ENCODE measurements at regions not wholly inside any gene's neighbourhood (a gene's known extent, or its start where the extent isn't known, plus 50 kb on each side); places are given as distances from the start of the nearest gene placed in this dataset.

DNA sequence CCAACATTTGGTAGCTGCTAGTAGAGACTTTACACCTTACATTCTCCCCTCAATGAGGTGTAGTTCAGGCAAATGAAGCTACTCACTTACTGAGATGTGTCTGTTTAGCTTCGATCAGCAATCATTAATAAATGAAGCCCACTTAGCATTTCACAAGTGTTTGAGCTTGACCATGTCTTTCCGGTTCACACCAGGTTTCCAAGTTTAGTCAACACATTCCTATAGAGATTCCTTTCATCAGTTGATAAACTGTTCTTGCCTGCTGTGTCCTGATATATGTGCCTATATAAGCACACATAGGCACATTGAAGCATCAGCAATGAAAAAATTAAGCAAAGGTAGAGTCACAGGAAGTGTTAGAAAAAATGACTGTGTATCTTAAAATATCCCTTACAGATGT, 150.0 kb downstream of the BTBD3 start:
- no peak for FAIRE-seq
- no peak overlapping the region for H3K9ac ChIP-seq (replicated peaks in 1 of 4; ENCODE audit: extremely low read depth in 1 of 4, low read depth in 3 of 4, low read length in 3 of 4)
- H3K36me3 ChIP-seq (ENCODE audit: control insufficient read depth in 2 of 4, insufficient read depth in 4 of 4, low read length in 3 of 4): no peaks in the 10 kb centered on the region
- TF ChIP-seq POLR2A (IDR thresholded peaks at IDR 0.05; ENCODE audit: control extremely low read depth in 1 of 2, low read depth in 2 of 2, low read length in 2 of 2): no peak
- TF ChIP-seq CBX8 (IDR thresholded peaks at IDR 0.05; ENCODE audit: borderline replicate concordance, low read depth, low read length): no peak
- no peak for TF ChIP-seq KDM5A (IDR thresholded peaks at IDR 0.05; ENCODE audit: low read length)
- no peak for TF ChIP-seq EGR1 (IDR thresholded peaks at IDR 0.05; ENCODE audit: borderline replicate concordance, low read depth, low read length)
- TF ChIP-seq SP4 (IDR thresholded peaks at IDR 0.05; ENCODE audit: low read length): no peak
- TF ChIP-seq, protein P1, sequence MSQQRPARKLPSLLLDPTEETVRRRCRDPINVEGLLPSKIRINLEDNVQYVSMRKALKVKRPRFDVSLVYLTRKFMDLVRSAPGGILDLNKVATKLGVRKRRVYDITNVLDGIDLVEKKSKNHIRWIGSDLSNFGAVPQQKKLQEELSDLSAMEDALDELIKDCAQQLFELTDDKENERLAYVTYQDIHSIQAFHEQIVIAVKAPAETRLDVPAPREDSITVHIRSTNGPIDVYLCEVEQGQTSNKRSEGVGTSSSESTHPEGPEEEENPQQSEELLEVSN (IDR thresholded peaks at IDR 0.05): no peak
- H3K23me2 ChIP-seq (ENCODE audit: low read depth, low read length): no peaks in the 10 kb centered on the region
- no peak overlapping the region for H3K4me3 ChIP-seq (ENCODE audit: extremely low read depth in 1 of 4, insufficient read depth in 2 of 4, low read depth in 3 of 4, low read length in 4 of 4)
- no peaks in the 10 kb centered on the region for H3K27me3 ChIP-seq (replicated peaks in 1 of 4; ENCODE audit: control insufficient read depth in 3 of 4, extremely low read depth in 1 of 4, insufficient read depth in 3 of 4, low read length in 3 of 4)
- no peaks in the 10 kb centered on the region for H3K9me3 ChIP-seq (ENCODE audit: insufficient read depth in 2 of 2, low read depth in 1 of 2, low read length in 1 of 2)
- no peak overlapping the region for H4K8ac ChIP-seq (ENCODE audit: extremely low read depth, insufficient read depth, low read length)
- no peak overlapping the region for H2BK20ac ChIP-seq (ENCODE audit: low read length)
- no peak overlapping the region for H2BK15ac ChIP-seq (ENCODE audit: low read length)
- no peak overlapping the region for H3K14ac ChIP-seq (ENCODE audit: insufficient read length)
- no peak overlapping the region for H4K5ac ChIP-seq (ENCODE audit: insufficient read length, low read depth, low read length)
- H3K79me1 ChIP-seq (ENCODE audit: low read depth, low read length): no peaks in the 10 kb centered on the region
- WGBS, 2 experiments (ENCODE audit: extremely low coverage in 1 of 2, insufficient coverage in 1 of 2, insufficient read length in 1 of 2, insufficient replicate concordance in 2 of 2, low coverage in 1 of 2, low lambda C conversion rate in 2 of 2, missing lambda C conversion rate in 1 of 2): 90% methylated on average over 2 of the region's 2 CpGs; no CpG with 5 or more reads in 1 of the 2 experiments
- ChIA-PET CTCF (ENCODE audit: partially characterized antibody) (interaction anchor here (1.3 to 2.1 kb wide), 2 partner anchors 10 to 54 kb away, joined by 3 to 7 read pairs; no protein-coding TSS in a partner anchor), POLR2A (ENCODE audit: partially characterized antibody) (no interaction called here)
- H2BK120ac ChIP-seq (replicated peaks; ENCODE audit: low read depth, low read length): no peak overlapping the region
- H2BK5ac ChIP-seq (ENCODE audit: low read depth, low read length): no peak overlapping the region
- no peak overlapping the region for H4K91ac ChIP-seq (replicated peaks; ENCODE audit: insufficient read length, low read length)
- H3K79me2 ChIP-seq (ENCODE audit: control insufficient read depth in 1 of 2, insufficient read depth in 2 of 2, low read length in 2 of 2): no peaks in the 10 kb centered on the region
- H3K4me1 ChIP-seq (replicated peaks in 1 of 4; ENCODE audit: control insufficient read depth in 3 of 4, insufficient read depth in 4 of 4, low read length in 3 of 4): peaks cover 0 to 5% (median 3%) of the 10 kb centered on the region in 4 experiments; a peak in 2 of 7 replicates
- H3K56ac ChIP-seq (replicated peaks; ENCODE audit: insufficient read length, low read depth, low read length): no peak overlapping the region
- DNase-seq (ENCODE audit: low read depth in 1 of 2, low spot score in 2 of 2): no peak
- H3K4ac ChIP-seq (replicated peaks; ENCODE audit: insufficient read length, low read depth, low read length): no peak overlapping the region
- H2BK12ac ChIP-seq (ENCODE audit: low read depth, low read length): peak overlapping the region; percentile 73; the same call in 1 of the 2 replicates
- 0 out of 2 replicates have a peak overlapping the region, but pooled peaks have one; percentile 7 for H2AK5ac ChIP-seq (ENCODE audit: low read depth, low read length)
- H3K27ac ChIP-seq (ENCODE audit: low read depth, low read length): no peak overlapping the region
- H2AFZ ChIP-seq (ENCODE audit: low read length): no peak overlapping the region; the same call in 1 of the 2 replicates
- H4K20me1 ChIP-seq (replicated peaks in 1 of 2; ENCODE audit: control insufficient read depth in 1 of 2, insufficient read depth in 2 of 2, low read length in 2 of 2): no peaks in the 10 kb centered on the region
- no peak overlapping the region for H3K23ac ChIP-seq (ENCODE audit: insufficient read length)
- no peak overlapping the region for H3K4me2 ChIP-seq (ENCODE audit: insufficient read depth in 1 of 2, low read depth in 2 of 2, low read length in 2 of 2)
- H3K18ac ChIP-seq (ENCODE audit: extremely low read depth, low read length): no peak overlapping the region

Data from H1 (cell line).